Gastroesophageal sphincter (tissue), 4 donors: ENCODE measurements at regions not wholly inside any gene's neighbourhood (a gene's known extent, or its start where the extent isn't known, plus 50 kb on each side); places are given as distances from the start of the nearest gene placed in this dataset.

Experiments
- ATAC-seq: fragments of 150-250 bp; one replicate; pipeline ENCODE4 v1.9.1; 2016; ENCODE audit warnings: mild to moderate bottlenecking, moderate library complexity
- H3K27ac ChIP-seq, 4 donors: fragments of 200-600 bp; sonication (generic) in 3 of 4; 1 replicate in 3 of 4; 2 replicates in 1 of 4; pipeline ENCODE4 v1.5.1; 2016 to 2019
- H3K27me3 ChIP-seq: fragments of 200-600 bp; sonication (generic); one replicate; pipeline ENCODE4 v1.5.1; 2019
- H3K36me3 ChIP-seq, 2 donors: fragments of 200-600 bp; sonication (generic); one replicate each; pipeline ENCODE4 v1.5.1; 2019; ENCODE audit warnings: control low read depth in 1 of 2
- H3K4me1 ChIP-seq, 3 donors: fragments of 200-600 bp; sonication (generic); 1 replicate in 2 of 3; 2 replicates in 1 of 3; pipeline ENCODE4 v1.5.1; 2016 to 2019; ENCODE audit warnings: control low read depth in 2 of 3
- H3K4me3 ChIP-seq, 2 donors: fragments of 200-600 bp; sonication (generic); one replicate each; pipeline ENCODE4 v1.5.1; 2019; ENCODE audit warnings: mild to moderate bottlenecking in 1 of 2, moderate library complexity in 1 of 2
- H3K9me3 ChIP-seq, 3 donors: fragments of 200-600 bp; sonication (generic); one replicate each; pipeline ENCODE4 v1.5.1; 2017 to 2019; ENCODE audit warnings: control low read depth in 2 of 3
- CTCF ChIP-seq, 4 experiments: fragments of 200-600 bp in 2 of 4; fragments of 450-650 bp in 2 of 4; sonication (generic) in 1 of 4; IDR thresholded peaks; one replicate each; pipeline ENCODE4 v1.5.1; 2017 to 2019; ENCODE audit warnings: antibody characterized with exemption in 4 of 4, mild to moderate bottlenecking in 2 of 4, moderate library complexity in 2 of 4
- EP300 ChIP-seq: sonication (generic); formaldehyde crosslinking; IDR thresholded peaks from one replicate; pipeline ENCODE4 v1.6.1; 2017; ENCODE audit warnings: antibody characterized with exemption, mild to moderate bottlenecking
- POLR2A ChIP-seq, 2 donors: fragments of 450-650 bp; IDR thresholded peaks; one replicate each; pipeline ENCODE4 v1.6.1; 2017; ENCODE audit warnings: antibody characterized with exemption in 2 of 2, mild to moderate bottlenecking in 2 of 2, moderate library complexity in 1 of 2
- POLR2AphosphoS5 ChIP-seq: sonication (generic); formaldehyde crosslinking; IDR thresholded peaks from one replicate; pipeline ENCODE4 v1.6.1; 2017; ENCODE audit warnings: antibody characterized with exemption
- WGBS, 2 donors: methylation state at CpG; one replicate each; pipeline ENCODE4 v1.1.5; 2018; ENCODE audit warnings: low coverage in 1 of 2; 5-methylcytosine and 5-hydroxymethylcytosine counted together

GRCh38 chr2:107595749-107596148 is 230.9 kb upstream of the RGPD4 start:
- Histone ChIP-seq H3K4me3 (no peak overlapping the region), H3K9me3 (no peaks in the 10 kb centered on the region)

GRCh38 chr2:107597507-107597906 is 229.2 kb upstream of the RGPD4 start:
- ATAC-seq, result no peak
- no peak for TF ChIP-seq POLR2A (IDR thresholded peaks at IDR 0.05)
- TF ChIP-seq POLR2AphosphoS5, result no peak
- Histone ChIP-seq H3K36me3 (no peaks in the 10 kb centered on the region), H3K4me1 (no peaks in the 10 kb centered on the region), H3K4me3 (no peak overlapping the region), H3K27ac (no peak overlapping the region), H3K27me3 (no peaks in the 10 kb centered on the region), H3K9me3 (no peaks in the 10 kb centered on the region)

More at GRCh38 chr2:107595749-107596148, 230.9 kb upstream of the RGPD4 start:
- TF ChIP-seq EP300, result no peak
- TF ChIP-seq POLR2AphosphoS5, result no peak
- no peak for TF ChIP-seq CTCF (IDR thresholded peaks at IDR 0.05)
- TF ChIP-seq POLR2A (IDR thresholded peaks at IDR 0.05), result no peak
- Histone ChIP-seq H3K36me3 (no peaks in the 10 kb centered on the region), H3K27me3 (no peaks in the 10 kb centered on the region), H3K27ac (no peak overlapping the region), H3K4me1 (no peaks in the 10 kb centered on the region)
- WGBS, 2 donors, result 31 to 56% methylated on average over 4 of the region's 4 CpGs
- ATAC-seq, result no peak

- 71 to 80% methylated on average over 1 of the region's 2 CpGs for WGBS, 2 donors
- TF ChIP-seq CTCF (IDR thresholded peaks at IDR 0.05), result no peak
- TF ChIP-seq EP300, result no peak
- TF ChIP-seq POLR2AphosphoS5, result no peak
- TF ChIP-seq POLR2A (IDR thresholded peaks at IDR 0.05), result no peak
- Histone ChIP-seq H3K27me3 (no peaks in the 10 kb centered on the region), H3K4me1 (no peaks in the 10 kb centered on the region), H3K36me3 (no peaks in the 10 kb centered on the region), H3K27ac (no peak overlapping the region), H3K9me3 (no peaks in the 10 kb centered on the region), H3K4me3 (no peak overlapping the region)
- ATAC-seq, result no peak
These were observed 223.9 kb upstream of the RGPD4 start for GRCh38 chr2:107602801-107603200.

GRCh38 chr2:107607054-107607453 is 219.6 kb upstream of the RGPD4 start:
- WGBS, 2 donors, result 10 to 69% methylated on average over 1 of the region's 1 CpG
- Histone ChIP-seq H3K9me3 (no peaks in the 10 kb centered on the region), H3K4me1 (no peaks in the 10 kb centered on the region), H3K27me3 (no peaks in the 10 kb centered on the region), H3K27ac (no peak overlapping the region), H3K36me3 (no peaks in the 10 kb centered on the region), H3K4me3 (no peak overlapping the region)
- ATAC-seq, result no peak
- TF ChIP-seq POLR2A (IDR thresholded peaks at IDR 0.05) (no peak), EP300 (no peak), CTCF (IDR thresholded peaks at IDR 0.05) (no peak), POLR2AphosphoS5 (no peak)

- no peak overlapping the region for H3K4me3 ChIP-seq
- no peak overlapping the region for H3K27ac ChIP-seq
- ATAC-seq, result no peak
- no peaks in the 10 kb centered on the region for H3K36me3 ChIP-seq
- H3K4me1 ChIP-seq, result no peaks in the 10 kb centered on the region
- TF ChIP-seq POLR2A (IDR thresholded peaks at IDR 0.05), result no peak
- no peak for TF ChIP-seq POLR2AphosphoS5
- no peak for TF ChIP-seq EP300
- no peak for TF ChIP-seq CTCF (IDR thresholded peaks at IDR 0.05)
- H3K9me3 ChIP-seq, result no peaks in the 10 kb centered on the region
- 81 to 92% methylated on average over 1 of the region's 1 CpG for WGBS, 2 donors
- H3K27me3 ChIP-seq, result no peaks in the 10 kb centered on the region
These were observed 219.2 kb upstream of the RGPD4 start for GRCh38 chr2:107607473-107607872.

GRCh38 chr2:107615039-107615438 is 211.7 kb upstream of the RGPD4 start:
- Histone ChIP-seq H3K27ac (no peak overlapping the region), H3K4me3 (no peak overlapping the region), H3K4me1 (no peaks in the 10 kb centered on the region), H3K9me3 (peaks cover 0 to 7% (median 0%) of the 10 kb centered on the region in 3 donors), H3K27me3 (no peaks in the 10 kb centered on the region), H3K36me3 (no peaks in the 10 kb centered on the region)
- no peak for ATAC-seq
- TF ChIP-seq POLR2AphosphoS5, result no peak
- no peak for TF ChIP-seq EP300
- no peak for TF ChIP-seq CTCF (IDR thresholded peaks at IDR 0.05)
- no peak for TF ChIP-seq POLR2A (IDR thresholded peaks at IDR 0.05)
